COLO668 (cell line): ENCODE measurements at regions not wholly inside any gene's neighbourhood (a gene's known extent, or its start where the extent isn't known, plus 50 kb on each side); places are given as distances from the start of the nearest gene placed in this dataset.
"Not testable (repeated sequence)": the region's sequence is repeated elsewhere in the genome, so short reads cannot be mapped to it uniquely, and the experiment has no call there.

ENCODE experiments used
- DNase-seq: peaks from one replicate; lab custom pipeline; 2025; ENCODE audit not compliant: unreplicated experiment; lab: John Stamatoyannopoulos, UW

- no peak for DNase-seq
Measured at GRCh38 chr9:111276431-111277128, 53.4 kb downstream of the OR2K2 start.

- no peak for DNase-seq
Measured at GRCh38 chr9:111274737-111275136, 55.3 kb downstream of the OR2K2 start.

GRCh38 chr9:111272581-111272980 is 57.4 kb downstream of the OR2K2 start:
- DNase-seq = no peak

GRCh38 chr9:111271481-111272080 is 58.4 kb downstream of the OR2K2 start:
- no peak for DNase-seq

DNA sequence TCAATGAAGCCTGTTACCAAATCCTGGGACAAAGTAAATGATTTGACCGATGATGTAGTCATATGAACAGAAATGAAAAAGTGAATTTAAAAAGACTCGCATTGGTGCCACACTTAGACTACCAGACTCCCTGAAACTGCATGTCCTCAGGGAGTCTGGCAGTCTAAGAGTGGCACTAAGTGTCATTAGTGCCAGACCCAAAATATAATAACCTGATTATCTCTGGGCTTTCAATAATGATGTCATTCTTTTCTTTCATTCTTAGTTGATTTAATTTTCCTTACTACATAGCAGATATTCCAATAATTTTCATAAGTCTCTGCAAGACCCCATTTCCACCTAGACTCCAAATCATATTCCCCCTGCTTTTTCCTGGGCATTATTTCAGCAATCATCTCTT is 59.0 kb downstream of the OR2K2 start:
- no peak for DNase-seq

DNA sequence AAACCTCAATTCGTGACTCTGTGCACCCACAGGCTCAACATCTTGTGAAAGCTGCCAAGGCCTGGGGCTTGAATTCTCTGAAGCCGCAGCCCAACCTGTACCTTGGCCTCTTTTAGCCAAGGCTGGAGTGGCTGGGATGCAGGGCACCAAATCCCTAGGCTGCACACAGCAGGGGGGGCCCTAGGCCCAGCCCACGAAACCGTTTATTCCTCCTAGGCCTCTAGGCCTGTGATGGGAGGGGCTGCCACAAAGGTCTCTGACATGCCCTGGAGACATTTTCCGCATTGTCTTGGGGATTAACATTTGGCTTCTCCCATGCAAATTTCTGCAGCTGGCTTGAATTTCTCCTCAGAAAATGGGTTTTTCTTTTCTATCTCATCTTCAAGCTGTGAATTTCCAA is 64.0 kb downstream of the OR2K2 start:
- not testable (repeated sequence) for DNase-seq

- DNase-seq = no peak
Measured at GRCh38 chr9:111263116-111263515, 66.9 kb downstream of the OR2K2 start.

DNA sequence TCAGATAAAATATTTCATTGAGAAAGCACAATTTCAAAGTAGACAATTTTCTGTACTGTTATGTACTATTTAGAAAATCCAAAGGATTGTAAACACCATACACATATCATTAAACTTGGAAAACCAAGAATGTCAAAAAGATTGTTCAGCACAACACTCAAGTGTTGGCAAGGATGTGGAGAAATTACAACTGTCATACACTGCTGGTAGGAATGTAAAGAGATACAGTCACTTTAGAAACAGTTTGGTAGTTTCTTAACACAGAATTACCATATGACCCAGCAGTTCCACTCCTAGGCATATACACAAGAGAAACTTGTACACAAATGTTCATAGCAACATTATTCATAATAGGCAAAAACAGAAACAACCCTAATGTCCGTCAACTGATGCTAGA is 71.2 kb downstream of the OR2K2 start:
- DNase-seq = no peak

DNA sequence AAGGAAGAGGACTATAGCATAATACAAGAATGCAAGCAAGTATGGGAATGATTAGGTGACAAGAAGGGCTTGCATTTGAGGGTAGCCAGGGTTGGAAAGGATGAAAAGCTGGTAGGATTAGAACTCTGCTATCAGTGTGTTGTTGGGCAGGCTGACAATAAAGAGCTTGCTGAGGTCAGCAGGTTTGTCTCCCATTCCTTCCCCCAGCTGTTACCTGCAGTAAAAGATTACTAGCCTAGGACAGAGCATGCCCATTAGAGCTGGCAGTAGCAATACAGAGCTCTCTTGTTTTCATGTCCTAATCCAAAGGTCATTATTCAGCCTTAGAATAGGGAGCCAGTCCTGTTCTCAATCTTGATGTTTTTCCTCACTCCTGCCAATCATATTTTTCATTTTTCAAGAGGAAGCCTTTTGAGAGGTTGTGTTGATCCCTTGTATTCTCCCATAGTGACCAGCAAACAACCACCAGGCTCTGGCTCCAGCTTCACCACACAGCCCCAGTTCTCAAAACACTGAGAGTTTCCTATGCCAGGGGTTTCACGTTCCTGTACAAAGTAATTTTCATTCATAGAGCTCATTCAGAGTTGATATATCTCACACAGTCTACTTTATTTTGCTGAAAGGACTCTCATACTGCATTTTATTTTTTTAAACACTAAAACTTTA is 71.7 kb downstream of the OR2K2 start:
- DNase-seq = no peak

GRCh38 chr9:111253742-111254437 is 76.1 kb downstream of the OR2K2 start:
- no peak for DNase-seq

- DNase-seq = no peak
Measured at GRCh38 chr9:111250875-111251842, 78.9 kb downstream of the OR2K2 start.

GRCh38 chr9:111237447-111237846 is 92.6 kb downstream of the OR2K2 start:
- no peak for DNase-seq

DNA sequence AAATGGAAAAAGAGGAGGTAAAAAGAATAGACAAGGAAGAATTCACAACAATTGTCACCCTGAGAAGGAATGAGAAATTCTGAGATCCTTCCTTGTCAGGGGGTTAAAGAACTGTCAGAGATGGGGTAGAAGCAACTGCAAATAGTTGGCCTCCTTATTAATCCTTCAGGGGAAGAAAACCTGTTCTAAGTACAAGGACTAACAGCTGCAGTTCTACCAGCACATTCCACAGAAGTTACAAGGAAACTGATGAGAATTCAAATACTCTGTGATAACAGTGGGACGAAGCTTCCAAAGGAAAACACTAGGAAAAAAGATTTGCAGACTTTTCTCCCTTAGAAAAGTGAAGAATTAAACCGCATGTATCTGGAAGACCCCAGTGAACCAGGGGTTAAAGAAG is 93.7 kb downstream of the OR2K2 start:
- DNase-seq = no peak

DNA sequence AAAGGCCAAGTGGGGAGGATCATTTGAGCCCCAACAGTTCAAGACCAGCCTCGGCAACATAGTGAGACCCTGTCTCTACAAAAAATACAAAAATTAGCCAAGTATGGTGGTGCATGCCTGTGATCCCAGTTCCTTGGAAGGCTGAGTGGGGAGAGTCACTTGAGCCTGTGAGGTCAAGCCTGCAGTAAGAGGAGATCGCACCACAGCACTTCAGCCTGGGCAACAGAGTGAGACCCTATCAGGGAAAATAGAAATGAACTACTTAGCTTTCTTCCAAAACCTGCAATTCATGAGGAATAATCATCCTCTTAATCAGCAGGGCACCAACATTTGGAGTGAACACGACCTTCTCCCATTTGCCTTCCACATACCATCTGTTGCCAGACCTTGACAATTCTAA is 96.1 kb downstream of the OR2K2 start:
- no peak for DNase-seq

GRCh38 chr9:111232997-111233790 is 96.8 kb downstream of the OR2K2 start:
- DNase-seq = no peak

- DNase-seq = no peak
Measured at GRCh38 chr9:111231801-111232580, 98.0 kb downstream of the OR2K2 start.

DNA sequence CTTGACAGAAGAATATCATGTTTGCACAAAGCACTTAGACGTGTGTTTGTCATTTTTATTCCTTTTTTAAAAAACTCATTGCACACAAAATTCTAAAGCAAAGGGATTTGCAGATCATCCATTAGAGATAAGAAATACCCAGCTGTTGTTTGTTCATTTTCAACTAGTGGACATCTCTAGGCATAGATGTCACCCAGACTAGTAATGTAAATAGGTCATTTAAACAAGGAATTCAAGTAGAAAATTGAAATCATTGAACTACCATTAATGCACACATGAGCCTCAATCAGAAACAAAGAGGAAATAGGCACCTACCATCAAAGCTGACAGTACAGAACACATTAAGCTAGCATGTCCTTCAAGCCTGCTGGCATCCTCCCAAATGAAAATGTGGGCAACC is 107.3 kb downstream of the OR2K2 start:
- DNase-seq = no peak

- no peak for DNase-seq
Measured at GRCh38 chr9:111212874-111213273, 117.2 kb downstream of the OR2K2 start.

- no peak for DNase-seq
Measured at GRCh38 chr9:111198936-111199335, 131.1 kb downstream of the OR2K2 start.
